H9 (cell line): ENCODE measurements at regions not wholly inside any gene's neighbourhood (a gene's known extent, or its start where the extent isn't known, plus 50 kb on each side); places are given as distances from the start of the nearest gene placed in this dataset.

Source experiments
- DNase-seq: peaks from one replicate; pipeline ENCODE4 v3.0.0-alpha.2; 2017
- H2AFZ ChIP-seq: one replicate; pipeline ENCODE4 v1.6.1; 2013; ENCODE audit warnings: mild to moderate bottlenecking, low read length, control low read depth, moderate library complexity
- H2AK5ac ChIP-seq: 2 replicates; pipeline ENCODE4 v1.6.1; 2013; ENCODE audit warnings: low read length, control low read depth, mixed read lengths; ENCODE audit not compliant: insufficient read length
- H2BK120ac ChIP-seq: one replicate; pipeline ENCODE4 v1.6.1; 2013; ENCODE audit warnings: low read depth, mild to moderate bottlenecking, low read length, control low read depth, inconsistent platforms; ENCODE audit not compliant: poor library complexity, severe bottlenecking
- H2BK12ac ChIP-seq: 2 replicates; pipeline ENCODE4 v1.6.1; 2013; ENCODE audit warnings: low read length, control low read depth, mixed read lengths, low read depth; ENCODE audit not compliant: insufficient read length
- H2BK15ac ChIP-seq: 2 replicates; pipeline ENCODE4 v1.6.1; 2013; ENCODE audit warnings: low read depth, low read length, control low read depth
- H2BK20ac ChIP-seq: one replicate; pipeline ENCODE4 v1.6.1; 2013; ENCODE audit warnings: low read depth, mild to moderate bottlenecking, low read length, control low read depth, inconsistent platforms; ENCODE audit not compliant: poor library complexity, severe bottlenecking
- H2BK5ac ChIP-seq: 2 replicates; pipeline ENCODE4 v1.6.1; 2013; ENCODE audit warnings: low read length, control low read depth, mixed read lengths; ENCODE audit not compliant: insufficient read length
- H3K14ac ChIP-seq: 2 replicates; pipeline ENCODE4 v1.6.1; 2013; ENCODE audit warnings: low read length, control low read depth; ENCODE audit not compliant: insufficient read depth
- H3K18ac ChIP-seq: 2 replicates; pipeline ENCODE4 v1.6.1; 2013; ENCODE audit warnings: low read depth, mild to moderate bottlenecking, mixed read lengths, low read length, control low read depth; ENCODE audit not compliant: insufficient read length
- H3K23ac ChIP-seq: 2 replicates; pipeline ENCODE4 v1.6.1; 2013; ENCODE audit warnings: low read length, control low read depth, mixed read lengths, low read depth; ENCODE audit not compliant: insufficient read length
- H3K23me2 ChIP-seq: 2 replicates; pipeline ENCODE4 v1.6.1; 2013; ENCODE audit warnings: low read depth, mild to moderate bottlenecking, mixed read lengths, low read length, control low read depth; ENCODE audit not compliant: insufficient read length, poor library complexity, severe bottlenecking
- H3K27ac ChIP-seq: 2 replicates; pipeline ENCODE4 v1.5.1; 2013; ENCODE audit warnings: low read length, control low read depth, mixed read lengths, low read depth; ENCODE audit not compliant: insufficient read length
- H3K27me3 ChIP-seq: 2 replicates; pipeline ENCODE4 v1.6.1; 2013; ENCODE audit warnings: low read length, control low read depth, inconsistent platforms; ENCODE audit not compliant: insufficient read depth
- H3K4ac ChIP-seq: 2 replicates; pipeline ENCODE4 v1.6.1; 2013; ENCODE audit warnings: low read depth, mild to moderate bottlenecking, control low read depth, inconsistent platforms, low read length, moderate library complexity
- H3K4me1 ChIP-seq: 2 replicates; pipeline ENCODE4 v1.6.1; 2013; ENCODE audit warnings: low read length, control low read depth, inconsistent platforms; ENCODE audit not compliant: insufficient read depth
- H3K4me2 ChIP-seq: 2 replicates; pipeline ENCODE4 v1.6.1; 2013; ENCODE audit warnings: low read length, control low read depth, mixed read lengths; ENCODE audit not compliant: insufficient read length, insufficient read depth
- H3K56ac ChIP-seq: 2 replicates; pipeline ENCODE4 v1.6.1; 2013; ENCODE audit warnings: low read depth, mild to moderate bottlenecking, mixed read lengths, low read length, control low read depth; ENCODE audit not compliant: insufficient read length
- H3K79me1 ChIP-seq: 2 replicates; pipeline ENCODE4 v1.6.1; 2013; ENCODE audit warnings: low read depth, mild to moderate bottlenecking, moderate library complexity, low read length, control low read depth, inconsistent platforms; ENCODE audit not compliant: insufficient read depth, poor library complexity, severe bottlenecking
- H3K79me2 ChIP-seq: 2 replicates; pipeline ENCODE4 v1.6.1; 2013; ENCODE audit warnings: low read length, control low read depth, inconsistent platforms; ENCODE audit not compliant: insufficient read depth
- H3K9ac ChIP-seq: 2 replicates; pipeline ENCODE4 v1.6.1; 2013; ENCODE audit warnings: low read length, control low read depth, mixed read lengths; ENCODE audit not compliant: insufficient read length; ENCODE audit errors: extremely low read depth
- H3K9me3 ChIP-seq: one replicate; pipeline ENCODE4 v1.6.1; 2013; ENCODE audit warnings: low read depth, low read length, inconsistent platforms; ENCODE audit not compliant: control insufficient read depth
- H3T11ph ChIP-seq: one replicate; pipeline ENCODE4 v1.6.1; 2013; ENCODE audit warnings: mild to moderate bottlenecking, low read length, control low read depth, inconsistent platforms
- H4K20me1 ChIP-seq: one replicate; pipeline ENCODE4 v1.6.1; 2013; ENCODE audit not compliant: control insufficient read depth, insufficient read length, insufficient read depth
- H4K5ac ChIP-seq: 2 replicates; pipeline ENCODE4 v1.6.1; 2013; ENCODE audit warnings: low read depth, mild to moderate bottlenecking, mixed read lengths, low read length, control low read depth; ENCODE audit not compliant: insufficient read length
- H4K8ac ChIP-seq: replicated peaks from 2 replicates; pipeline ENCODE4 v1.6.1; 2013; ENCODE audit warnings: low read length, control low read depth, mixed read lengths, low read depth; ENCODE audit not compliant: insufficient read length
- H4K91ac ChIP-seq: 2 replicates; pipeline ENCODE4 v1.6.1; 2013; ENCODE audit warnings: low read depth, mild to moderate bottlenecking, moderate library complexity, mixed read lengths, low read length, control low read depth; ENCODE audit not compliant: insufficient read length
- H3K27ac Mint-ChIP-seq, 3 experiments: 2 replicates in 2 of 3; 3 replicates in 1 of 3; pipeline ENCODE4 v1.8.0; 2020 to 2021; ENCODE audit warnings: mixed read lengths in 3 of 3, mild to moderate bottlenecking in 1 of 3, moderate library complexity in 1 of 3
- H3K27me3 Mint-ChIP-seq: 2 replicates; pipeline ENCODE4 v1.8.0; 2021; ENCODE audit warnings: low read depth, mild to moderate bottlenecking, moderate library complexity, mixed read lengths
- H3K36me3 Mint-ChIP-seq, 3 experiments: 2 replicates in 2 of 3; 3 replicates in 1 of 3; pipeline ENCODE4 v1.8.0; 2020 to 2021; ENCODE audit warnings: low read depth in 3 of 3, mixed read lengths in 3 of 3; ENCODE audit not compliant: insufficient read depth in 1 of 3
- H3K4me1 Mint-ChIP-seq, 2 experiments: 2 replicates each; pipeline ENCODE4 v1.8.0; 2020; ENCODE audit warnings: mixed read lengths in 2 of 2
- H3K4me3 Mint-ChIP-seq, 2 experiments: 2 replicates in 1 of 2; 3 replicates in 1 of 2; pipeline ENCODE4 v1.8.0; 2020 to 2021; ENCODE audit warnings: mild to moderate bottlenecking in 2 of 2, mixed read lengths in 2 of 2, moderate library complexity in 1 of 2
- H3K9me3 Mint-ChIP-seq, 2 experiments: 2 replicates in 1 of 2; 3 replicates in 1 of 2; pipeline ENCODE4 v1.8.0; 2020; ENCODE audit warnings: mild to moderate bottlenecking in 2 of 2, mixed read lengths in 2 of 2, moderate library complexity in 1 of 2
- CTCF ChIP-seq: fragments of 200-600 bp; sonication (generic); conservative IDR thresholded peaks from 3 replicates; pipeline ENCODE4 v1.8.0; 2021; ENCODE audit warnings: antibody characterized with exemption, mild to moderate bottlenecking
- WGBS: extraction: QIAGEN DNeasy Blood & Tissue Kit; methylation state at CpG from one replicate; pipeline ENCODE4 v1.1.7; 2013; ENCODE audit warnings: missing lambda C conversion rate, low lambda C conversion rate, mixed read lengths; ENCODE audit not compliant: insufficient read length; ENCODE audit errors: extremely low coverage; 5-methylcytosine and 5-hydroxymethylcytosine counted together

GRCh38 chr4:11624370-11624769 is 195.7 kb upstream of the HS3ST1 start:
- Mint-ChIP-seq H3K4me1 (peaks cover under 1 to 1% of the 10 kb centered on the region in 2 experiments), H3K36me3 (no peaks in the 10 kb centered on the region), H3K4me3 (no peak overlapping the region), H3K27ac (no peak overlapping the region), H3K9me3 (no peaks in the 10 kb centered on the region), H3K27me3 (no peaks in the 10 kb centered on the region)
- Histone ChIP-seq H4K91ac (no peak overlapping the region), H3K9me3 (no peaks in the 10 kb centered on the region), H3K23me2 (no peaks in the 10 kb centered on the region), H3K27me3 (no peaks in the 10 kb centered on the region), H2BK5ac (no peak overlapping the region), H3K23ac (no peak overlapping the region), H3K79me2 (no peaks in the 10 kb centered on the region), H4K20me1 (no peaks in the 10 kb centered on the region), H3K18ac (no peak overlapping the region), H3K56ac (no peak overlapping the region), H3K4ac (no peak overlapping the region), H2BK12ac (no peak overlapping the region), H2AK5ac (no peak overlapping the region), H3K27ac (no peak overlapping the region), H2AFZ (peak overlapping the region; percentile 8), H3K4me2 (no peak overlapping the region), H2BK120ac (no peak overlapping the region), H3K14ac (no peak overlapping the region), H4K5ac (no peak overlapping the region), H4K8ac (no peak overlapping the region), H3K79me1 (no peaks in the 10 kb centered on the region), H3T11ph (no peak overlapping the region), H2BK20ac (no peak overlapping the region), H2BK15ac (no peak overlapping the region), H3K4me1 (no peaks in the 10 kb centered on the region), H3K9ac (no peak overlapping the region)
- DNase-seq: no peak
- TF ChIP-seq CTCF: no peak
- WGBS: no CpG with 5 or more reads among the region's 2 CpGs
